M059J (cell line): ENCODE measurements at regions not wholly inside any gene's neighbourhood (a gene's known extent, or its start where the extent isn't known, plus 50 kb on each side); places are given as distances from the start of the nearest gene placed in this dataset.
A peak's percentile ranks its signal among the peaks of the same experiment; 100 is the strongest.
"Not testable (repeated sequence)": the region's sequence is repeated elsewhere in the genome, so short reads cannot be mapped to it uniquely, and the experiment has no call there.

Source experiments
- DNase-seq: peaks from one replicate; pipeline ENCODE4 v3.0.0-alpha.2; 2012; ENCODE audit warnings: low read depth

GRCh38 chr12:46087916-46088439 lies 97.6 kb upstream of the SCAF11 start:
- peak; percentile 49 for DNase-seq

DNA sequence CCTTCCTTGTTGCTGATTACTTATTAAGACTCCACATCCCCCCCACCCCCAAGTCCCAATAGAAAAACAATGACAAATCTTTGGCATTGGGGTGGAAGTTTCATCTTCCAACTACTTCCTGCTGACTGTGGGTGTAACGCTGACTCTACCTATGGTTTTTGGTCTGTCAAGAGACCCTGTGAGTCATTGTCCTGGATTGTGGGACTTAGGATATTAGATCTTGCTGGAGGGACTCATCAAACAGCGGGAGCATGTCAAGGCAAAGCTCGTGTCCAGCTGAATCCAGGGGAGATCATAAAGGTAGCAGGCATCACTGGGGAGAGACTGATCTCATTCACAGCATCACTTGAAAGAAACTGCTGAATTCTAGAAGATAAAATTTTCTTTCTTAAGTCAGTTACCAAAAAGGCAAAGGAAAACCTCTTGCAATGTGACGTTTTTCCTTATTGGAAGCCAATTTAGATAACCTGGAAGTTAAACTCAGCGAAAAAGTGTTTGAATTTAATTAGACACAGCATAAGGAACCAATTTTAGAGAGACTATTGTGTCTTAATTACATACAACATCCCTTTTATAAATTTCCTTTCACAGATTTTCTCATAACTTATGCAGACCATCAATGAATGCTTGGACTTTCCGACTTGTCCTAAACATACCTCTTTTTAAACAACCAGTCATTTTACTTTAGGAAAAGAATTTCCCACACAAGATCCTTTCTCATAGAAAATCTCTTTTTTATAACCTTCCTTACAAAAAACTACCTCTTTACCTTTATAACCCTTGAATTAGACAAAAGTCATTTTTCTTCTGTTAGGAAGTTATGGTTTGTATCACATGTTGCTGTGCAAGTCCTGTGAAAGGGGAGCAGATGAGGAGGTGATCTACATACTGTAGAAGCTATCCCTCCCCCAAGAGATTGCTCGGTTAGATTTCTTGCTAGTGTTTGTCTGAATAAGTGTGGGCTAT lies 94.6 kb upstream of the SCAF11 start:
- DNase-seq = no peak

DNA sequence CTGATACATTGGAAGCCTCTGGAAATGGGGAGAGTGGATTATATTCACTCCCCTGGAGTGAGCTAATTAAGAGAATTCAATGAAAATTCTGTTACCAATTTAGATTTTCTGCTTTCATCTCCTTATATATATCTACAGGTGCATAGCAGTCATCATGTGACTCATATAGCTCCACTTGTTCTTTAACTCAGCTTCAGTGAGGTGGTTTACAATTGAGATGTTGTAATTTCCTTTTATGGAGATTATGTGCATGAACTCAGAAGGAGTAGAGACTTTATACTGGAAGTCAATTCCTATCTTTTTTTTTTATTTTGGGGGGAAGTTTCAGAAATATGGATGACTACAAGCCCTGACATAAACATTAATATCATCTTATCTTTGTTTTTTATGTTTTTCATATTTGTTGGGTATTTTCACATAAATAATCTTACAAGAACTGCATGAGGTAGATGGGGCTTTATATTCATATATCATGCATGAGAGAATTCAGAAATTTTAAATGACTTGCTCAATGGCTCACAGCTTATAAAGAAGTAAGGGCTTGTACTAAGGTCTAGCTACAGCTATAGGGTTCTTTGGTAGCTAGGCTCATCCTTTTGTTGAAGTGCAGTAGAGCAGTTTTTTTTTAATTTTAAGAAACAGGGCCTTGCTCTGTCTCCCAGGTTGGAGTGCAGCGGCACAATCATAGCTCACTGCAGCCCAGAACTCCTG lies 92.3 kb upstream of the SCAF11 start:
- no peak for DNase-seq

- DNase-seq = no peak
These were observed 82.9 kb upstream of the SCAF11 start for GRCh38 chr12:46073321-46073720.

GRCh38 chr12:46071769-46072624 lies 81.6 kb upstream of the SCAF11 start:
- DNase-seq = peak; percentile 75

DNA sequence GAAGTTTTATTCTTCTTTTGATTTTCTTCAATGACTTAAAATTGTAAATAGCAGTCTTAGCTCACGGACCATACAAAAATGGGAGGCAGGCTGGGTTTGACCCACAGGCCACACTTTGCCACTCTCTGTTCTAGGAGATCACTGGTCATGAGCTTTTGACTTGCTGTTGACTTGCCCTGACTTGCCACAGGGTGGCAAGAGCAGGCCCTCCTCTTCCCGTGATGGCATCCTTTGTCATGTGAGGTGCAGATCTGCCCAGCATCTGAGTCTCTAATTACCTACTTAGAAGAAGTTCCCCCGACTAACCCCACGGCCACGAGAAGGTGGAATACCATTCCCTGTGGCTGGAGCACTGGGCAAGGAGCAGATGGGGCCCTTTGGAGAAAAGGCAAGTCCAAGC lies 81.0 kb upstream of the SCAF11 start:
- DNase-seq = peak; percentile 9

DNA sequence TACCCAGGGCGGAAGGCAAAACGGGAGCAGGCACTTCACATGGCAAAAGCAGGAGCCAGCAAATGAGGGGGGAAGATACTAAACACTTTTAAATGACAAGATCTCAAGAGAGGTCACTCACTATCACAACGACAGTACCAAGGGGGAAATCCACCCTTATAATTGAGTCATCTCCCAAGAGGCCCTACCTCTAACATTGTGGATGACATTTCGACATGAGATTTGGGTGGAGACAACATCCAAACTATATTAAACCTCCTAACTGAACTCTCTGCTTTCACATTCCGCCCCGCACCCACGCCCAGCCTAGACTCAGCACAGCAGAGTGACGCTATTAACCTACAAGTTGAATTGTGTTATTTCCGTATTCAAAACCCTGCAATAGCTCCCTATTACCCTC lies 76.7 kb upstream of the SCAF11 start:
- DNase-seq = no peak

- DNase-seq = no peak
These were observed 75.2 kb upstream of the SCAF11 start for GRCh38 chr12:46065412-46066166.

GRCh38 chr12:46064548-46064947 lies 74.2 kb upstream of the SCAF11 start:
- no peak for DNase-seq

DNA sequence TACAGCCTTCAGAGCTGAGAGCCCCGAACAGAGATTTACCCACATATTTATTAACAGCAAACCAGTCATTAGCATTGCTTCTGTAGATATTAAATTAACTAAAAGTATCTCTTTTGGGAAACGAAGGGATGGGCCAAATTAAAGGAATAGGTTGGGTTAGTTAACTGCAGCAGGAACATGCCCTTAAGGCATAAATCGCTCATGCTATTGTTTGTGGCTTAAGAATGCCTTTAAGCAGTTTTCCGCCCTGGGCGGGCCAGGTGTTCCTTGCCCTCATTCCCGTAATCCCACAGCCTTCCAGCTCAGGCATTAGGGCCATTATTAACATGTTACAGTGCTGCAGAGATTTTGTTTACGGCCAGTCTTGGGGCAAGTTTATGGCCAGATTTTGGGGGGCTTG lies 68.3 kb upstream of the SCAF11 start:
- DNase-seq = not testable (repeated sequence)

- DNase-seq = no peak
These were observed 60.4 kb upstream of the SCAF11 start for GRCh38 chr12:46050805-46051204.

GRCh38 chr12:46049665-46050064 lies 59.3 kb upstream of the SCAF11 start:
- no peak for DNase-seq

DNA sequence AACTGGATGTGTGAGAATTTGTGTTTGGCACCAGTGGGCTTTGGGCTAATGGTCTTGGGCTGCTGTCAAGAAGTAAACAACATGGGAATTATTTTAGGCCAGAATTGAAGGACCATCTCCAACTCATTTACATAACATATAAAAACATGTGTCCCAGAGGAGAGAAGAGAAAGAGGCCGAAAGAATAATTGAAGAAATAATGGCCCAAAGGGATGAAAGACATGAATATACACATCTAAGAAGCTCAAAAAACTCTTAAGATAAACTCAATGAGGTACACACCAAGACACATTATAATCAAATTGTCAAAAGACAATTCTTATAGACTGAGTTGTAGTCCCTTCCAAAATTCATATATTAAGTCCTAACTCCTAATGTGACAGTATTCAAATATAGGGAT lies 56.1 kb upstream of the SCAF11 start:
- no peak for DNase-seq

DNA sequence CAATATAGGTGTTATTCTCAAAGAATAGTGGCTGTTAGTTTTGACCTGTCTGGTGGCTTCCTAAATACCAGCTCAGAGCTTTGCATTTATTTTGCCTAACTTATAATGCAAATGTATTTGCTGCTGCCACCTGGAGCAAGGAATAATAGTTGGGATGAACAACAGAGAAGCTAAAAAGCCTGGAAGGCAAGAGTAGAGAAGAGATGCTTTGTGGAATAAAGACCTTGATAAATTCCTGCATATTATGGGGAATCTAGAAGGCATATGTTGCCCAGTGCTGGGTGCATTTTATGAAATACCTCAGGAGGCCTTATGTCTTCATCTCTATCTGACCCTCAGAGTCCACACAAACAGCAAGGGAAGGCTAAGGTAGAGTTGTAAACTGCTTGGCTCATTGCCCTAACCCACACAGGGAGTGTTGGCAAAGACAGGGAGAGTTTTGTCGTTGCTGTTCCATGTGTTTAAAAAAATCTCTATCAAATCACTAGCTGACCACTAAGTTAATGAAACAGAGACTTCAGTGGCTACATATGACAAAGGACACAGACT lies 53.7 kb upstream of the SCAF11 start:
- DNase-seq = no peak
